ENCODE measurements at regions not wholly inside any gene's neighbourhood (a gene's known extent, or its start where the extent isn't known, plus 50 kb on each side); places are given as distances from the start of the nearest gene placed in this dataset.

DNA sequence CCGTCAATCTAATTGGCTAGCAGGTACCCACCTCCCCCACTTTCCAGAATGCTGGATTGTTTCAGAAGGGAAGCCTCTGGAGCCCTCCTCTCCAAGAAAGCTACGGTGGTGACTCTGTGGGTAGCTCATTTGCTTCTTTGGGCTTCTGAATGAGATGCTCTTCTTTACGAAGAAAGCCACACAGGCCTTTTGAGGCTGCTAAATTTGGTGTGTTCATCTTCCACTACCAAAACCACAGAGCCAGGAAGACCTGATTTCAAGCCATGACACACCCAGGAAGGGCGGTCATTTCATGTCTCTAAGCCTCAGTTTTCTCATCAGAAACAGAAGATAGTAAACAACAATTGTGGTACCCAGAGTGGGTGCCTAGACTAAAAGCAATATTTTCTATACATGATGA is 901.2 kb downstream of the KCNMA1 start:
- TF ChIP-seq, protein P1, sequence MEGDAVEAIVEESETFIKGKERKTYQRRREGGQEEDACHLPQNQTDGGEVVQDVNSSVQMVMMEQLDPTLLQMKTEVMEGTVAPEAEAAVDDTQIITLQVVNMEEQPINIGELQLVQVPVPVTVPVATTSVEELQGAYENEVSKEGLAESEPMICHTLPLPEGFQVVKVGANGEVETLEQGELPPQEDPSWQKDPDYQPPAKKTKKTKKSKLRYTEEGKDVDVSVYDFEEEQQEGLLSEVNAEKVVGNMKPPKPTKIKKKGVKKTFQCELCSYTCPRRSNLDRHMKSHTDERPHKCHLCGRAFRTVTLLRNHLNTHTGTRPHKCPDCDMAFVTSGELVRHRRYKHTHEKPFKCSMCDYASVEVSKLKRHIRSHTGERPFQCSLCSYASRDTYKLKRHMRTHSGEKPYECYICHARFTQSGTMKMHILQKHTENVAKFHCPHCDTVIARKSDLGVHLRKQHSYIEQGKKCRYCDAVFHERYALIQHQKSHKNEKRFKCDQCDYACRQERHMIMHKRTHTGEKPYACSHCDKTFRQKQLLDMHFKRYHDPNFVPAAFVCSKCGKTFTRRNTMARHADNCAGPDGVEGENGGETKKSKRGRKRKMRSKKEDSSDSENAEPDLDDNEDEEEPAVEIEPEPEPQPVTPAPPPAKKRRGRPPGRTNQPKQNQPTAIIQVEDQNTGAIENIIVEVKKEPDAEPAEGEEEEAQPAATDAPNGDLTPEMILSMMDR (IDR thresholded peaks at IDR 0.05) = no peak
- TF ChIP-seq ARID4B (CRISPR knock-in tag; IDR thresholded peaks at IDR 0.05; ENCODE audit: borderline replicate concordance) (no peak), E2F4 (CRISPR knock-in tag; IDR thresholded peaks at IDR 0.05; ENCODE audit: borderline replicate concordance, low read depth) (no peak), ZNF121 (CRISPR knock-in tag; IDR thresholded peaks at IDR 0.05) (no peak), USF1 (CRISPR knock-in tag; IDR thresholded peaks at IDR 0.05) (no peak), JAZF1 (CRISPR knock-in tag; IDR thresholded peaks at IDR 0.05) (no peak)

Data from WTC11 (cell line).